Parathyroid adenoma (tissue), 2 donors: ENCODE measurements at regions not wholly inside any gene's neighbourhood (a gene's known extent, or its start where the extent isn't known, plus 50 kb on each side); places are given as distances from the start of the nearest gene placed in this dataset.

ENCODE experiments used
- H2AFZ ChIP-seq: fragments of 300-600 bp; sonication (generic); one replicate; pipeline ENCODE4 v1.7.0; 2017; ENCODE audit warnings: antibody characterized with exemption, mild to moderate bottlenecking
- H3K27ac ChIP-seq: fragments of 300-600 bp; sonication (generic); one replicate; pipeline ENCODE4 v1.7.0; 2017
- H3K27me3 ChIP-seq: fragments of 300-600 bp; sonication (generic); one replicate; pipeline ENCODE4 v1.7.0; 2017; ENCODE audit warnings: low read length; ENCODE audit not compliant: control insufficient read depth, insufficient read depth
- H3K36me3 ChIP-seq: fragments of 300-600 bp; sonication (generic); one replicate; pipeline ENCODE4 v1.7.0; 2017; ENCODE audit warnings: low read length; ENCODE audit not compliant: control insufficient read depth, insufficient read depth
- H3K4me1 ChIP-seq: fragments of 300-600 bp; sonication (generic); one replicate; pipeline ENCODE4 v1.7.0; 2017; ENCODE audit warnings: control low read depth
- H3K4me2 ChIP-seq: fragments of 300-600 bp; sonication (generic); one replicate; pipeline ENCODE4 v1.7.0; 2017; ENCODE audit warnings: low read length
- H3K4me3 ChIP-seq: fragments of 300-600 bp; sonication (generic); one replicate; pipeline ENCODE4 v1.7.0; 2017; ENCODE audit warnings: low read depth, low read length
- H3K79me2 ChIP-seq: fragments of 300-600 bp; sonication (generic); one replicate; pipeline ENCODE4 v1.7.0; 2017; ENCODE audit warnings: control low read depth
- H3K9ac ChIP-seq: fragments of 300-600 bp; sonication (generic); one replicate; pipeline ENCODE4 v1.7.0; 2017; ENCODE audit warnings: mild to moderate bottlenecking
- H3K9me3 ChIP-seq: fragments of 300-600 bp; sonication (generic); one replicate; pipeline ENCODE4 v1.7.0; 2017; ENCODE audit warnings: low read length; ENCODE audit not compliant: control insufficient read depth
- CTCF ChIP-seq: fragments of 300-600 bp; sonication (generic); IDR thresholded peaks from one replicate; pipeline ENCODE4 v1.7.0; 2017; ENCODE audit warnings: antibody characterized with exemption, mild to moderate bottlenecking
- donor health status: primary hyperparathyroidism.

- Histone ChIP-seq H3K27ac (no peak overlapping the region), H3K27me3 (no peaks in the 10 kb centered on the region), H3K79me2 (no peaks in the 10 kb centered on the region), H3K36me3 (no peaks in the 10 kb centered on the region), H3K9me3 (no peaks in the 10 kb centered on the region), H2AFZ (no peak overlapping the region), H3K4me3 (no peak overlapping the region), H3K9ac (no peak overlapping the region), H3K4me1 (no peaks in the 10 kb centered on the region), H3K4me2 (no peak overlapping the region)
- TF ChIP-seq CTCF = no peak
These were observed 465.3 kb downstream of the REEP3 start for GRCh38 chr10:63986536-63986935.

GRCh38 chr10:63987212-63987611 lies 466.0 kb downstream of the REEP3 start:
- no peak overlapping the region for H3K4me2 ChIP-seq
- H3K9ac ChIP-seq = no peak overlapping the region
- H3K4me3 ChIP-seq = no peak overlapping the region
- no peaks in the 10 kb centered on the region for H3K4me1 ChIP-seq
- H3K27ac ChIP-seq = no peak overlapping the region
- no peak overlapping the region for H2AFZ ChIP-seq
- no peaks in the 10 kb centered on the region for H3K79me2 ChIP-seq
- no peaks in the 10 kb centered on the region for H3K36me3 ChIP-seq
- H3K9me3 ChIP-seq = no peaks in the 10 kb centered on the region
- no peaks in the 10 kb centered on the region for H3K27me3 ChIP-seq
- no peak for TF ChIP-seq CTCF

- no peak for TF ChIP-seq CTCF
- Histone ChIP-seq H3K79me2 (no peaks in the 10 kb centered on the region), H3K4me1 (no peaks in the 10 kb centered on the region), H3K36me3 (no peaks in the 10 kb centered on the region), H3K4me2 (no peak overlapping the region), H2AFZ (no peak overlapping the region), H3K27ac (no peak overlapping the region), H3K4me3 (no peak overlapping the region), H3K27me3 (no peaks in the 10 kb centered on the region), H3K9me3 (no peaks in the 10 kb centered on the region), H3K9ac (no peak overlapping the region)
These were observed 473.2 kb downstream of the REEP3 start for GRCh38 chr10:63994371-63994770.

GRCh38 chr10:64007157-64007556 lies 486.0 kb downstream of the REEP3 start:
- Histone ChIP-seq H3K4me1 (no peaks in the 10 kb centered on the region), H3K36me3 (no peaks in the 10 kb centered on the region), H3K79me2 (no peaks in the 10 kb centered on the region), H3K9me3 (no peaks in the 10 kb centered on the region), H2AFZ (no peak overlapping the region), H3K27ac (no peak overlapping the region), H3K4me2 (no peak overlapping the region), H3K9ac (no peak overlapping the region), H3K4me3 (no peak overlapping the region), H3K27me3 (no peaks in the 10 kb centered on the region)
- TF ChIP-seq CTCF = no peak

- Histone ChIP-seq H3K27me3 (no peaks in the 10 kb centered on the region), H3K79me2 (no peaks in the 10 kb centered on the region), H3K9ac (no peak overlapping the region), H3K27ac (no peak overlapping the region), H3K4me1 (no peaks in the 10 kb centered on the region), H3K9me3 (no peaks in the 10 kb centered on the region), H2AFZ (no peak overlapping the region), H3K4me3 (no peak overlapping the region), H3K36me3 (no peaks in the 10 kb centered on the region), H3K4me2 (no peak overlapping the region)
- TF ChIP-seq CTCF = no peak
These were observed 489.5 kb downstream of the REEP3 start for GRCh38 chr10:64010711-64011110.
